IMR-90 (cell line): ENCODE measurements at regions not wholly inside any gene's neighbourhood (a gene's known extent, or its start where the extent isn't known, plus 50 kb on each side); places are given as distances from the start of the nearest gene placed in this dataset.

Source experiments
- ATAC-seq: fragments of 200-7000 bp; cut with Tn5 transposase; 2 replicates; pipeline ENCODE4 v1.9.1; 2020; ENCODE audit warnings: low read depth, mild to moderate bottlenecking, moderate library complexity
- BruUV-seq: library from RNA; stranded (reverse); fragments of 400-500 nt; replicated peaks from 2 replicates; lab custom pipeline; 2021; lab: Mats Ljungman, UMichigan
- CTCF ChIA-PET: fragments of 300-600 bp; formaldehyde crosslinking; extraction: SDS; loops from one replicate; lab custom pipeline; 2021; ENCODE audit warnings: antibody characterized with exemption; lab: Yijun Ruan, JAX
- POLR2A ChIA-PET: fragments of 300-600 bp; sonication (Branson Sonifier 250); formaldehyde crosslinking; loops from one replicate; lab custom pipeline; 2022; ENCODE audit warnings: antibody characterized with exemption; ENCODE audit not compliant: unreplicated experiment; lab: Charles Lee
- DNase-seq: peaks from one replicate; pipeline ENCODE4 v3.0.0; 2013
- H2AFZ ChIP-seq: replicated peaks from 2 replicates; pipeline ENCODE3; 2013; ENCODE audit warnings: low read length, mild to moderate bottlenecking; ENCODE audit not compliant: poor library complexity
- H2AK5ac ChIP-seq: 2 replicates; pipeline ENCODE4 v1.6.1; 2013; ENCODE audit warnings: low read depth, low read length, inconsistent platforms
- H2AK9ac ChIP-seq: replicated peaks from 2 replicates; pipeline ENCODE3; 2013; ENCODE audit warnings: mild to moderate bottlenecking, low read depth, low read length, moderate library complexity; ENCODE audit not compliant: poor library complexity
- H2BK120ac ChIP-seq: 2 replicates; pipeline ENCODE4 v1.6.1; 2013; ENCODE audit warnings: low read depth, low read length, inconsistent platforms
- H2BK15ac ChIP-seq: 3 replicates; pipeline ENCODE4 v1.6.1; 2013; ENCODE audit warnings: low read depth, low read length, inconsistent platforms
- H2BK20ac ChIP-seq: 2 replicates; pipeline ENCODE4 v1.6.1; 2013; ENCODE audit warnings: low read depth, mild to moderate bottlenecking, inconsistent platforms, low read length, moderate library complexity
- H2BK5ac ChIP-seq: 2 replicates; pipeline ENCODE4 v1.6.1; 2013; ENCODE audit warnings: mild to moderate bottlenecking, low read depth, low read length, inconsistent platforms; ENCODE audit not compliant: poor library complexity, severe bottlenecking
- H3K14ac ChIP-seq: replicated peaks from 2 replicates; pipeline ENCODE4 v1.6.1; 2013; ENCODE audit warnings: low read depth, low read length, inconsistent platforms
- H3K18ac ChIP-seq: 2 replicates; pipeline ENCODE4 v1.6.1; 2013; ENCODE audit warnings: low read depth, low read length, control low read depth
- H3K23ac ChIP-seq: 2 replicates; pipeline ENCODE4 v1.6.1; 2013; ENCODE audit warnings: low read depth, low read length, inconsistent platforms
- H3K27ac ChIP-seq: 2 replicates; pipeline ENCODE4 v1.5.1; 2013; ENCODE audit warnings: mild to moderate bottlenecking, control low read depth, low read length; ENCODE audit not compliant: insufficient read depth
- H3K27me3 ChIP-seq: 2 replicates; pipeline ENCODE4 v1.6.1; 2013; ENCODE audit warnings: low read length; ENCODE audit not compliant: control insufficient read depth, insufficient read depth
- H3K36me3 ChIP-seq: 2 replicates; pipeline ENCODE4 v1.6.1; 2013; ENCODE audit warnings: low read length, mixed read lengths; ENCODE audit not compliant: control insufficient read depth, insufficient read depth
- H3K4ac ChIP-seq: 2 replicates; pipeline ENCODE4 v1.6.1; 2013; ENCODE audit warnings: low read depth, low read length, inconsistent platforms
- H3K4me1 ChIP-seq: 2 replicates; pipeline ENCODE4 v1.6.1; 2013; ENCODE audit warnings: low read length, mixed read lengths; ENCODE audit not compliant: control insufficient read depth, insufficient read depth
- H3K4me2 ChIP-seq: 2 replicates; pipeline ENCODE4 v1.6.1; 2013; ENCODE audit warnings: low read depth, mild to moderate bottlenecking, control low read depth, low read length, moderate library complexity
- H3K4me3 ChIP-seq: 2 replicates; pipeline ENCODE4 v1.5.1; 2013; ENCODE audit warnings: low read depth, mild to moderate bottlenecking, control low read depth, low read length, moderate library complexity; ENCODE audit not compliant: insufficient read depth
- H3K56ac ChIP-seq: 2 replicates; pipeline ENCODE4 v1.6.1; 2013; ENCODE audit warnings: low read length, inconsistent platforms; ENCODE audit not compliant: insufficient read depth; ENCODE audit errors: extremely low read depth
- H3K79me1 ChIP-seq, 2 experiments: 2 replicates each; pipeline ENCODE4 v1.6.1; 2013; ENCODE audit warnings: low read length in 2 of 2, inconsistent platforms in 1 of 2, low read depth in 1 of 2
- H3K9ac ChIP-seq: 2 replicates; pipeline ENCODE4 v1.6.1; 2013; ENCODE audit warnings: low read depth, low read length, control low read depth
- H3K9me1 ChIP-seq: 2 replicates; pipeline ENCODE4 v1.6.1; 2013; ENCODE audit warnings: low read length, inconsistent platforms; ENCODE audit not compliant: insufficient read depth
- H3K9me3 ChIP-seq: 2 replicates; pipeline ENCODE4 v1.6.1; 2013; ENCODE audit warnings: low read length; ENCODE audit not compliant: control insufficient read depth, insufficient read depth
- H4K20me1 ChIP-seq: 2 replicates; pipeline ENCODE4 v1.6.1; 2013; ENCODE audit warnings: low read length, inconsistent platforms; ENCODE audit not compliant: insufficient read depth
- H4K5ac ChIP-seq: 2 replicates; pipeline ENCODE4 v1.6.1; 2013; ENCODE audit warnings: mild to moderate bottlenecking, low read depth, low read length, control low read depth
- H4K8ac ChIP-seq, 2 experiments: 2 replicates each; pipeline ENCODE4 v1.6.1; 2013; ENCODE audit warnings: low read depth in 2 of 2, low read length in 2 of 2, control low read depth in 1 of 2, inconsistent platforms in 1 of 2
- H4K91ac ChIP-seq: 2 replicates; pipeline ENCODE4 v1.6.1; 2013; ENCODE audit warnings: low read depth, low read length, inconsistent platforms; ENCODE audit not compliant: insufficient read depth
- BHLHE40 ChIP-seq: fragments of 150-350 bp; IDR thresholded peaks from 2 replicates; pipeline ENCODE4 v1.6.1; 2016; ENCODE audit warnings: mild to moderate bottlenecking, low read depth, low read length
- CEBPB ChIP-seq: IDR thresholded peaks from 2 replicates; pipeline ENCODE4 v1.6.1; 2012; ENCODE audit warnings: low read depth, low read length, improper control_type of control experiment
- FOS ChIP-seq: fragments of 150-350 bp; IDR thresholded peaks from 2 replicates; pipeline ENCODE4 v1.6.1; 2016; ENCODE audit warnings: low read depth, low read length
- MAFK ChIP-seq: IDR thresholded peaks from 2 replicates; pipeline ENCODE4 v1.6.1; 2012; ENCODE audit warnings: low read depth, low read length, improper control_type of control experiment
- MXI1 ChIP-seq: IDR thresholded peaks from 2 replicates; pipeline ENCODE4 v1.6.1; 2012; ENCODE audit warnings: low read depth, mild to moderate bottlenecking, low read length, moderate library complexity, borderline replicate concordance
- RAD21 ChIP-seq: IDR thresholded peaks from 2 replicates; pipeline ENCODE4 v1.6.1; 2012; ENCODE audit warnings: low read length, improper control_type of control experiment
- SMC3 ChIP-seq: fragments of 150-350 bp; IDR thresholded peaks from 2 replicates; pipeline ENCODE4 v1.6.1; 2016; ENCODE audit warnings: low read depth, mild to moderate bottlenecking, antibody characterized with exemption, low read length, moderate library complexity
- WGBS, 2 experiments: methylation state at CpG; one replicate each; pipeline versions ENCODE4 v1.1.5 to v1.1.7; 2013; ENCODE audit warnings: missing lambda C conversion rate in 2 of 2; ENCODE audit not compliant: insufficient read length in 1 of 2; ENCODE audit errors: extremely low coverage in 2 of 2; 5-methylcytosine and 5-hydroxymethylcytosine counted together
- dilution Hi-C: fragments of 300-500 bp; cut with HindIII; formaldehyde crosslinking; loops from one replicate; pipeline ENCODE4 v1.14.3; 2018; ENCODE audit warnings: low sequenced_read_pairs; ENCODE audit not compliant: unreplicated experiment
- in situ Hi-C: fragments of 300-500 bp; cut with MboI; formaldehyde crosslinking; loops from 3 replicates; pipeline ENCODE4 v1.14.3; 2019; ENCODE audit warnings: low sequenced_read_pairs, inconsistent platforms, mixed read lengths
- intact Hi-C: fragments of 100-400 bp; cut with micrococcal nuclease; formaldehyde crosslinking; loops from 2 replicates; pipeline ENCODE4 v1.10.0; 2022
- TF ChIP-seq, protein P1 (sequence below): fragments of 150-350 bp; IDR thresholded peaks from 2 replicates; pipeline ENCODE4 v1.6.1; 2016; ENCODE audit warnings: low read depth, mild to moderate bottlenecking, low read length, moderate library complexity, borderline replicate concordance

DNA sequence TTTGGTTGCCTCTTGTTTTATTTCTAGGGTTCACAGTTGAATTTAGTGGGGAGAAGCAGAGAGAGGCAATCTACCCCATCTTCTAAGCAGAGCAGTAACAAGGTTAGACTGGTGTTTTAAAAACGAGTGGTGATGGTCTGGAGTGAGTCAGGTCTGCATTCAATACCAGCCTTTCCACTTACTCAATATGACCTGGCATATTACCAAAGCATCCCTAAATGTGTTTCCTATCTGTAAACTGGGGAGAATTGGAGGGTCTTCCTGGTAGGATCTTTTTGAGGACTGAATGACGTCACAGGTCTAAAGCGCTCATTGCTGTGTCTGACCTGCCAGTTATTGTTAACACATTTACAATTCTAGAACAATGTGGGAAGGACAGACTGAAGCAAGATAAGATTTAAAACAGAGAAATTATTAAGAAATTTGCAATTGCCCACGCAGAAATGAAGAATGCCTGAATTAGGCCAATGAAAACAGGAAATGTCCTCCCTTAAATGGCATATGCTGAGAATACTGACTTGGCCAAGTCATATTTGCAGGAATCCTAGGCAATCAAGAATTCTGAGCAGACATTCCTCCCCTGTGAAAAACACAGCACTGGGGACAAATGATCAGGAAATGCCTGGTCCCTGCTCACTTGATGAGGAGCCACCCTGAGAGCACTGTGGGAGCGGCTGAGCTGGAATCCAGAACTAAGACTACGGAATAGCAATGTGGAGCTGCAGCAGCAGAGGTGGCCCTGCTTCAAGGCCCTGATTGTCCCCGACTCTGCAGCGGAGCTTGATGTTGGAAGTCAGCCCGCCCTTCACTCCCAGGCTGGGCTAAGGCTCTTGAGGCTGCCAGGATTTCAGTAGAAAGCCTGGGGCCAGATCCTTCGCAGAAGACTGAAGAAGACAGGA lies 184.5 kb upstream of the CXCL12 start:
- H3K23ac ChIP-seq: peak overlapping the region; percentile 94
- CTCF ChIA-PET: no interaction called here
- H3K9ac ChIP-seq: no peak overlapping the region
- intact Hi-C loops (loop anchor here (10.0 kb wide), 1 partner anchor 285 kb away; no protein-coding TSS in a partner anchor), in situ Hi-C loops (no loop called here), dilution Hi-C loops (no loop called here)
- H2BK120ac ChIP-seq: peak overlapping the region; percentile 91
- no peaks in the 10 kb centered on the region for H4K20me1 ChIP-seq
- DNase-seq: peak; percentile 89
- H4K91ac ChIP-seq: peak overlapping the region; percentile 85
- no peaks in the 10 kb centered on the region for H3K36me3 ChIP-seq
- H3K4me3 ChIP-seq: no peak overlapping the region
- POLR2A ChIA-PET: no interaction called here
- WGBS, 2 experiments: 61% methylated on average over 3 of the region's 10 CpGs; no CpG with 5 or more reads in 1 of the 2 experiments
- H4K5ac ChIP-seq: peak overlapping the region; percentile 84
- H3K56ac ChIP-seq: peak overlapping the region; percentile 73; the same call in 1 of the 2 replicates
- peak overlapping the region; percentile 89 for H3K14ac ChIP-seq
- H3K79me1 ChIP-seq: no peaks in the 10 kb centered on the region; a peak in 1 of 4 replicates
- H2AK5ac ChIP-seq: peak overlapping the region; percentile 95
- peaks cover 8% of the 10 kb centered on the region for H3K9me1 ChIP-seq
- peak overlapping the region; percentile 66 to 85 for H4K8ac ChIP-seq
- no TSS peak for BruUV-seq
- peak overlapping the region; percentile 79 for H2AK9ac ChIP-seq
- peak; percentile 86 for ATAC-seq
- no peaks in the 10 kb centered on the region for H3K9me3 ChIP-seq
- H2BK15ac ChIP-seq: peak overlapping the region; percentile 93; the same call in 2 of the 3 replicates
- H3K4me2 ChIP-seq: peak overlapping the region; percentile 58
- H3K4ac ChIP-seq: peak overlapping the region; percentile 92
- peak overlapping the region; percentile 88 for H3K18ac ChIP-seq
- peak overlapping the region; percentile 79 for H2AFZ ChIP-seq
- TF ChIP-seq FOS: 0 out of 2 replicates have a peak, but pooled peaks have one; percentile 16
- no peak for TF ChIP-seq SMC3
- TF ChIP-seq BHLHE40: no peak
- TF ChIP-seq, protein P1, sequence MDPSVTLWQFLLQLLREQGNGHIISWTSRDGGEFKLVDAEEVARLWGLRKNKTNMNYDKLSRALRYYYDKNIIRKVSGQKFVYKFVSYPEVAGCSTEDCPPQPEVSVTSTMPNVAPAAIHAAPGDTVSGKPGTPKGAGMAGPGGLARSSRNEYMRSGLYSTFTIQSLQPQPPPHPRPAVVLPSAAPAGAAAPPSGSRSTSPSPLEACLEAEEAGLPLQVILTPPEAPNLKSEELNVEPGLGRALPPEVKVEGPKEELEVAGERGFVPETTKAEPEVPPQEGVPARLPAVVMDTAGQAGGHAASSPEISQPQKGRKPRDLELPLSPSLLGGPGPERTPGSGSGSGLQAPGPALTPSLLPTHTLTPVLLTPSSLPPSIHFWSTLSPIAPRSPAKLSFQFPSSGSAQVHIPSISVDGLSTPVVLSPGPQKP: no peak
- TF ChIP-seq RAD21: 0 out of 2 replicates have a peak, but pooled peaks have one; percentile 1
- no peak; the same call in 1 of the 2 replicates for TF ChIP-seq CEBPB
- peak; percentile 24 for TF ChIP-seq MAFK
- TF ChIP-seq MXI1: no peak
- H3K4me1 ChIP-seq: peaks cover 10% of the 10 kb centered on the region
- peak overlapping the region; percentile 96 for H2BK20ac ChIP-seq
- H3K27me3 ChIP-seq: no peaks in the 10 kb centered on the region
- H2BK5ac ChIP-seq: peak overlapping the region; percentile 69
- H3K27ac ChIP-seq: peak overlapping the region; percentile 48
